Heart left ventricle (tissue), 16 donors: ENCODE measurements at regions not wholly inside any gene's neighbourhood (a gene's known extent, or its start where the extent isn't known, plus 50 kb on each side); places are given as distances from the start of the nearest gene placed in this dataset.

Source experiments
- ATAC-seq, 4 donors: fragments of 200-7000 bp; cut with Tn5 transposase; one replicate each; pipeline ENCODE4 v1.9.1; 2020 to 2022; ENCODE audit warnings: moderate library complexity in 4 of 4, mild to moderate bottlenecking in 3 of 4, moderate number of reproducible peaks in 1 of 4
- DNase-seq, 5 donors: peaks; one replicate each; pipeline ENCODE4 v3.0.0-alpha.2; 2020
- H3K27ac ChIP-seq, 12 donors: fragments of 200-600 bp; sonication (generic) in 4 of 12; one replicate each; pipeline versions ENCODE4 v1.5.0 to v1.8.0; 2016 to 2022; ENCODE audit warnings: mild to moderate bottlenecking in 2 of 12
- H3K27me3 ChIP-seq, 9 donors: fragments of 200-600 bp; sonication (generic) in 2 of 9; one replicate each; pipeline versions ENCODE4 v1.5.1 to v1.8.0; 2016 to 2022; ENCODE audit warnings: mild to moderate bottlenecking in 3 of 9
- H3K36me3 ChIP-seq, 9 donors: fragments of 200-600 bp; sonication (generic) in 2 of 9; one replicate each; pipeline versions ENCODE4 v1.5.0 to v1.8.0; 2018 to 2022; ENCODE audit warnings: mild to moderate bottlenecking in 2 of 9
- H3K4me1 ChIP-seq, 12 donors: fragments of 200-600 bp; sonication (generic) in 4 of 12; one replicate each; pipeline versions ENCODE4 v1.5.0 to v1.8.0; 2016 to 2022; ENCODE audit warnings: mild to moderate bottlenecking in 3 of 12
- H3K4me3 ChIP-seq, 12 donors: fragments of 200-600 bp; sonication (generic) in 4 of 12; one replicate each; pipeline versions ENCODE4 v1.5.0 to v1.8.0; 2017 to 2022; ENCODE audit warnings: mild to moderate bottlenecking in 9 of 12, moderate library complexity in 4 of 12
- H3K9me3 ChIP-seq, 12 donors: fragments of 200-600 bp; sonication (generic) in 4 of 12; one replicate each; pipeline versions ENCODE4 v1.5.0 to v1.8.0; 2016 to 2022; ENCODE audit warnings: mild to moderate bottlenecking in 1 of 12
- CTCF ChIP-seq, 12 donors: fragments of 200-600 bp; sonication (generic) in 4 of 12; IDR thresholded peaks; one replicate each; pipeline versions ENCODE4 v1.5.0 to v1.8.0; 2018 to 2022; ENCODE audit warnings: antibody characterized with exemption in 12 of 12, mild to moderate bottlenecking in 5 of 12
- POLR2A ChIP-seq, 2 donors: fragments of 450-650 bp; IDR thresholded peaks; one replicate each; pipeline ENCODE4 v1.6.1; 2017; ENCODE audit warnings: antibody characterized with exemption in 2 of 2, mild to moderate bottlenecking in 2 of 2, moderate library complexity in 2 of 2
- WGBS, 4 donors: extraction: QIAGEN DNeasy Blood & Tissue Kit in 2 of 4; methylation state at CpG; one replicate each; pipeline versions ENCODE4 v1.1.5 to v1.1.7; 2013 to 2018; 5-methylcytosine and 5-hydroxymethylcytosine counted together
- intact Hi-C, 10 donors: fragments of 100-400 bp; cut with DNase I; formaldehyde crosslinking; loops; one replicate each; pipeline versions ENCODE4 v1.11.1 to v1.14.2; 2022
- donor health status: ischemic (EF 13 %, LVEDD 7.1; RV severe dilation, severe dysfunction).
- donor health status: healthy with polysubstance abuse.
- donor health status: DM: no; HTN: yes; CAD: no.
- donor health status: DM: no; HTN: no; CAD: no.
- donor health status: ischemic (EF 25% LVEDD 6.9; RV normal size, moderate dysfunction).
- donor health status: ischemic (EF 25% LVEDD 5.7; RV mildly dilated, moderate dysfunction).
- donor health status: healthy.
- donor health status: DM: yes; HTN: yes; CAD: no.
- donor health status: ischemic (EF 35%, LVEDD 5.7; RV mildly dilated, moderate dysfunction).
- donor health status: nonischemic (EF 11% LVEDD 7.7; RV severe dilation, severe dysfunction).
- donor health status: DM: yes; HTN: yes; CAD: no.
- donor health status: PGD.
- donor health status: ischemic (EF 29% LVEDD 5.4; RV normal size, mild dysfunction).
- donor health status: nonischemic (EF 23%, LVEDD 6.1; RV moderate dilation, normal function).

- intact Hi-C loops = no loop called here
- TF ChIP-seq POLR2A (IDR thresholded peaks at IDR 0.05) (no peak), CTCF (IDR thresholded peaks at IDR 0.05) (no peak)
- no peaks in the 10 kb centered on the region for H3K27me3 ChIP-seq
- ATAC-seq = no peak
- no peaks in the 10 kb centered on the region for H3K4me1 ChIP-seq
- no peak overlapping the region for H3K27ac ChIP-seq
- H3K36me3 ChIP-seq = no peaks in the 10 kb centered on the region
- H3K9me3 ChIP-seq = no peaks in the 10 kb centered on the region
- no peak for DNase-seq
- WGBS, 4 donors = 54 to 62% (median 59%) methylated on average over 3 of the region's 3 CpGs
- H3K4me3 ChIP-seq = no peak overlapping the region
Measured at GRCh38 chr3:78279091-78279490, 1239.2 kb downstream of the ROBO2 start.

GRCh38 chr3:78281381-78281780 is 1241.5 kb downstream of the ROBO2 start:
- H3K9me3 ChIP-seq = no peaks in the 10 kb centered on the region
- intact Hi-C loops = no loop called here
- WGBS, 4 donors = 89 to 93% (median 91%) methylated on average over 4 to 6 of the region's 6 CpGs
- DNase-seq (peak in 1 of 5 donors; percentile 42), ATAC-seq (no peak)
- H3K4me3 ChIP-seq = no peak overlapping the region
- TF ChIP-seq POLR2A (IDR thresholded peaks at IDR 0.05) (no peak), CTCF (IDR thresholded peaks at IDR 0.05) (no peak)
- no peak overlapping the region for H3K27ac ChIP-seq
- no peaks in the 10 kb centered on the region for H3K36me3 ChIP-seq
- H3K4me1 ChIP-seq = no peaks in the 10 kb centered on the region
- H3K27me3 ChIP-seq = no peaks in the 10 kb centered on the region

- Histone ChIP-seq H3K27ac (no peak overlapping the region), H3K4me3 (no peak overlapping the region), H3K27me3 (no peaks in the 10 kb centered on the region), H3K4me1 (no peaks in the 10 kb centered on the region), H3K36me3 (no peaks in the 10 kb centered on the region), H3K9me3 (no peaks in the 10 kb centered on the region)
- ATAC-seq = no peak
- WGBS, 4 donors = 79 to 90% (median 86%) methylated on average over 2 of the region's 2 CpGs
- intact Hi-C loops = no loop called here
- DNase-seq = no peak
- TF ChIP-seq POLR2A (IDR thresholded peaks at IDR 0.05) (no peak), CTCF (IDR thresholded peaks at IDR 0.05) (no peak)
Measured at GRCh38 chr3:78283994-78284393, 1244.1 kb downstream of the ROBO2 start.

- WGBS, 4 donors = 73 to 80% (median 76%) methylated on average over 6 of the region's 6 CpGs
- Histone ChIP-seq H3K27me3 (no peaks in the 10 kb centered on the region), H3K27ac (no peak overlapping the region), H3K4me1 (no peaks in the 10 kb centered on the region), H3K36me3 (no peaks in the 10 kb centered on the region), H3K9me3 (no peaks in the 10 kb centered on the region), H3K4me3 (no peak overlapping the region)
- intact Hi-C loops = no loop called here
- TF ChIP-seq POLR2A (IDR thresholded peaks at IDR 0.05) (no peak), CTCF (IDR thresholded peaks at IDR 0.05) (no peak)
- ATAC-seq = no peak
- DNase-seq = no peak
Measured at GRCh38 chr3:78285032-78285728, 1245.3 kb downstream of the ROBO2 start.
